ENCODE measurements at regions not wholly inside any gene's neighbourhood (a gene's known extent, or its start where the extent isn't known, plus 50 kb on each side); places are given as distances from the start of the nearest gene placed in this dataset.

GRCh38 chr3:21801631-21802030, 50.6 kb upstream of the ZNF385D start:
- DNase-seq, result no peak

DNA sequence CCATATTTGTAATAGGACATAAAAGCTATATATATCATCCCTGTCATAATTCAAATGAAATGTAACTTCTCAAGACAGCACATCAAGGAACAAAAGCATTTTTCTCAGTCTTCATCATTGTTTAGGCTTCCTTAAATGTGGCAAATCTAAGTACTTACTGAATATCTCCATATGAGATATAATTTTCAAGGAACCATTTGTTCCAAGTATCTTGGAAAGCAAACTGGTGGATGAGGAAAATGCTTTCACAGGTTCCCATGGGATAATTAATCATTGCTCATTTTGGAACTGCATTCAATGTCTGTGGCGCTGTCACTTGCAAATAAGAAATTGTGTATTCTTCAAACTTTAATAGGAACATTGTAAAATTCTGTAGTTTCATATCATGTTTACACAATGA, 52.6 kb upstream of the ZNF385D start:
- DNase-seq, result no peak

DNA sequence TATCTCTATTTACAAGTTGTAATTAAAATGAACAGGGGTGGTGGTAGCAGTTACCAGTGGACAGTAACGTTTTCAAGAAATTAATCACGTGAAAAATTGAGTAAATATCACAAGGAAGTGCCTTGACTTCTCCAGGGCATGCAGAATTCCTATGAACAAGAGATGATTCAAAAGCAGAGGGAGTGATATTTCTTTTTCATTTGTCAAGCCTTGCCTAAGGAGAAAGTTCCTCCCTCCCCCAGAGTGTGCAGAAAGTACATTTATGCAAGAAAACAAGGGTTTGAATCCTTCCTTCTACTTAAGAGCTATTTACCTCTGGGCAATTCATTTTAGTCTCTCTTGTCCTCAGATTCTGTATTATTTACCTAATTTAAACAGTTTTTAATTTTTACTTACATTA, 53.3 kb upstream of the ZNF385D start:
- DNase-seq, result no peak

DNA sequence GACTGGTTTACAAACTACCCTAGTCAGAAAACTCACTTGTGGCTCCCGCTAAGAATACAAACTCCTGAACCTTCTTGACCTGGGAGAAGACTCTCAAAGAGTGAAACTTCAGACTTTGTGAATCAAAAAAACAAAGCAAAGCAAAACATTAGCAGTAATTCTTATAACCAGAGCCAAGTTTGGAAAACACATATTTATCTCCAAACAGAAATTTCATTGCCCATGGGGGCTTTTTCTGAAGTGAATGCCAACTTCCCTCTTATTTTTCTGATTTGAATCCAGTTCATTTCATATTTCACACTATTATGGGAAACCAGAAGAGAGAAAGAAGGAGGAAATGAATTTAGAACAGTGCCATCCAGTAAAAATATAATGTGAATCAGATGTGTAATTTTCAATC, 55.7 kb upstream of the ZNF385D start:
- no peak for DNase-seq

GRCh38 chr3:21825684-21826083, 74.7 kb upstream of the ZNF385D start:
- no peak for DNase-seq

- DNase-seq, result no peak
Measured at GRCh38 chr3:21826416-21826815, 75.4 kb upstream of the ZNF385D start.

DNA sequence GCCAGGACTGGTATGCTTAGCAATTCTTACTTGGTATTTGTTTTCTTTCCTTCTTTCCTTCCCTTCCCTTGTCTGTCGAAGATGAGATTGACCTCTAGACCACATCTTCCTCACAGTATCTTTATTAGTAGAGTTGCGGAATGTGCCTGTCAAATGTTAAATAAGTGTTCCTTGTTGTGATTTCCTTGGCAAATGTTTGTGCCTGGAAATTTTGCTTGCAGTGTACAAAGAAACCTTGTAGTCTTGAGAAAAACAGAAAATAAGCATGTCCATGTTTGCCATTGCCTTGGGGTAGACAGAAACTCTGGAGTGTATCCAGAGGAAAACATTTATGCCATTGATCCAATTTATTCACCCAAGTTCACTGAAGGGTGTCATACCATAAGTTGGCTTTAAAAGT, 79.5 kb upstream of the ZNF385D start:
- DNase-seq, result no peak

DNA sequence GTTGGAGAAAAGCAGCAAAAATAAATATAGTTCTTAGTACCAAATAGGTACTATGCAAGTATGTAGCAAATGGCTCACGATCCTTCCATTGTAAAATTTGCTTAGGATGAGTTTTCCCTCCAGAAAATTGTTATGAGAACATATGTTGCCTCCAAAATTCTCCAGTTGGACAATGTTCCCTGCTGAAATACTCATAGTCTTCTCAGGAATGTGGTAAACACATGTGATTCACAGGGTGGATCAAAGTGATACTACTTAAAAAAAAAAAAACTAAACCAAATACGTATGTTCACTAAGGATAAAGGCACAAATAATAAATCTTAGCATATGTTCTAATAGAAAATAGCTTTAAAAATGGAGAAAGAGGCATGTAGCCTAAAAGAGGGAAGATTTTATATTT, 84.3 kb upstream of the ZNF385D start:
- no peak for DNase-seq

DNA sequence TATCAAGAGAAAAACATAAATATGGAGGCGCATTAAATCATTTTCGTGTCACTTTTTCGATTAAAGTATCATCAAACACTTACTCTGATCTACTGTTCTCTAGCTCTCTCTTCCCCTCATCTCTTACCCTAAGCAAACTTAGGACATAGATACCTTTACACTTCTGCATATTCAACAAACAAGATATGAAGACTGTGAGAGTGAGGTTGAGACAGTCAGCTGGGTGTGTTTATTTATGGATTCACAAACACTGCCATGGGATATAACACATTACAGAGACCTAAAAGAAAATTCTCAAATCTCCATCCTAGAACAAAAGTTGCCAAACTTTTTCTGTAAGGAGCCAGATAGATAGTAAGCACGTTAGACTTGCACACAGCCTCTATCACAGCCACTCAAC, 85.2 kb upstream of the ZNF385D start:
- no peak for DNase-seq

- no peak for DNase-seq
Measured at GRCh38 chr3:21839176-21839575, 88.2 kb upstream of the ZNF385D start.

GRCh38 chr3:21839592-21839991, 88.6 kb upstream of the ZNF385D start:
- no peak for DNase-seq

DNA sequence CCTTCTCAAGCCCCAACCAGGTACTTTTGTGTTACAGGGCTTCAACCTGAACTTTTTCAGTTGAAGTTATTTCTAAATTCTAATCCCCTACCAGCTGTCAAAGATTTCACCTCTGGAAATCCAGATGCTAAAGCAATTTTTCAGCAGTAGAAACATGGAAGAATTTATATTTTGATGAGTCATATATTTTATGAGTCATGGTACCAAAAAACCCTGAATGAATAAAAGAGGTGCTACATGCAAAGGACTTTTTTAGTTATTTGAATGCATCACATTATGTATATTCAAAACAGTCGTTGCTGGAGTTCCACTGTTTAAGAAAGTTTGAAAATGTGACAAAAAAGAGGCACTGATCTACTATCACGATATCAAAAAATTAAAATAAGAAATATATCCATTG, 96.0 kb upstream of the ZNF385D start:
- DNase-seq, result no peak

DNA sequence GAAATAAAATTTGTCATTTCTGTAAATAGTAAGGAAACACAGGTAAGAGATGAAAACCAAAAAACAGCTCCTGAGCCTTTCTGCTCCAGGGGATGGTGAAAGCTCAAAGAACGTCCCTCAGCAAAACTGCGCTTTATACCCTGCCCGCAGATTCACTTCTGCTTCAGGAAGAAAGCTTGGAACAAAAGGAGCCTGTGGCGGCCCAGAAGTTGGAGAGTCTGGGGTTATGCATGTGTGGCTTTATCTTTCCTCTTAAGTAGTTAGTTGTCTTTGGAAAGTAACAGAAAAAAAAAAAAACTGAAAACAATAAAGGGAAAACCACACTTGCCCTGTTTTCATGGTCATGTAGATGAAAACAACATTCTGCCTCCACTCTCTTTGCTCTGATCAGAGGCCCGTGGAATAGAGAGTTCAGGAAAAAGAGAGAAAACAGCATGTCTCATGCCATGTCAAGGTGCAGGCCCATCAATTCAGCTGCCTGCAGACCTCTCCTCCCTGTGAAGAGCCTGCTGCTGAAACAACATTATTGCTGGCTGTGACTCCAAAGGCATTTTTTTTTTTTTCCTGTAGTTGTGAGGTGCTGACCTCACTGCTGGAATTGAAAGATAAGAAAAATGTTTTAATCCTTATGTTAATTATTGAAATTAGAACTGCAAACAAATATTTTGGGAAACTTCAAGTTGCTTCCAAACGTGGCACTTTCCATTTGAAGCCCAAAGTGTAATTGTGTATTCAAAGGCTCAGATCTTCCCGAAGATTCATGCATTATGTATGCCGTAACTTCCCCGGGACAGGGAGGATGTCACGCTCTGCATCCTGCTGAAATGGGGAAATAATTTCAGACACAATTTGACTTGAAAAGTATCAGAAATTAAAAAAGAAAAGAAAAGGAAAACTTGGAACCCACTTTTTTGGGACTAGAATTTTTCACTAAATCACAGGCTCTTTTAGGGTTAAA, 108.4 kb upstream of the ZNF385D start:
- DNase-seq, result no peak

DNA sequence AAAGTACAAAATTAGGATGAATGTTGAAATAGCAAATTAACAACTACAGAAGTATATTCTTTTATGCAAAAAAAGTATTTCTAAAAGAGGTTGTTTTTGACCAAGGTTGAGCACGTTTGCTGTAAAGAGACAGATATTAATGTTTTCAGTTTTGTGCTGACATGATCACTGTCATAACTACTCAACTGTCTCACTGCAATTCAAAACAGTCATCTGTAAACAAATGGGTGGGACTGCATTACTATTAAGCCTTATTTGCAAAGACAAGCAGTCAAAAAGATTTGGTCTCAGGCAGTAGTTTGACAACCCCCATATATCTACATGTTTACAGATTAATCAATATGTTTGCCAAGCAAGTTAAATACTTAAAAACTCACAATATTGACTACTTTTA, 109.1 kb upstream of the ZNF385D start:
- DNase-seq, result no peak

DNA sequence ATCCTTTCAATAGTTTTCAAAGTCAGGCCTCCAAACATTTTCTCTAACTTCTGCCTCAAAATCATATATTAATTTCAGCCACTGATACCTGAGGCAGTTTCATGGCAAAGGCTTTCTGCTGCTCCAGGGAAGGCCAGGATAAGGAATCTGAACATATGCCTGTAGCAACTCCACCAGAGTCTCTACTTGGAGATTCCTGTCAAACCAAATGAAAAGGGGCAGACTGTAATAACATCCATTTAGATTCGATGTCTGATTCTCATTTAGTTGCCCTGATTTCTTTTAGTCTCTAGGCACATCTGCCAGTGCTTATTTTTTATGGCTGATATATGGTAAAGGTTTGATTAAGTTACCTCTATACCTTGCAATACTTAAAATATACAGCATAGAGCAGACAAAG, 109.6 kb upstream of the ZNF385D start:
- DNase-seq, result no peak

- DNase-seq, result no peak
Measured at GRCh38 chr3:21876782-21877181, 125.8 kb upstream of the ZNF385D start.

DNA sequence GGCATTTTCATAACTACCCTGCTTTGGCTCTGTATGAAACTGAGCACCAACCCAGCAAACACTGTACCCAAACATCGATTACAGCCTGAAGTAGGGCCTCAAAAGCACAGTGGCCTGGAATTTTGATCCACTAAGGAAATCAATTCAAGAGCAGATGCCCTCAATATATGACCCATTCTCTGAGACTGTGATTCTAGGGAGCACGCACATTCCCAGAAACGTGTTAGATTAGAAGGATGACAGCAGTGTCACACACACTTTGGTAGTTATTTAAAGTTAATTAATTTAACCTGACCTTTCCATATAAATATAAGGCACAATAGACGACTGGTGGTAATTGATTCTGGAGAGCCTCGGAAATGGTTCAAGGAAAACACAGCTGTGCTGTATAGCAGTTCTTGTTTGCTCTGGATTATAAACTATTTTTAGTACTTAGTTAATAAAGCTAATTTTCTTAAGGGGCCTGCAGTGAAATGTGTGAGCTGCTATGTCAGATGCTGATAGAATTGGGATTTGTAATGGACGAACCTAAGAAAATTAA, 126.3 kb upstream of the ZNF385D start:
- DNase-seq, result no peak

DNA sequence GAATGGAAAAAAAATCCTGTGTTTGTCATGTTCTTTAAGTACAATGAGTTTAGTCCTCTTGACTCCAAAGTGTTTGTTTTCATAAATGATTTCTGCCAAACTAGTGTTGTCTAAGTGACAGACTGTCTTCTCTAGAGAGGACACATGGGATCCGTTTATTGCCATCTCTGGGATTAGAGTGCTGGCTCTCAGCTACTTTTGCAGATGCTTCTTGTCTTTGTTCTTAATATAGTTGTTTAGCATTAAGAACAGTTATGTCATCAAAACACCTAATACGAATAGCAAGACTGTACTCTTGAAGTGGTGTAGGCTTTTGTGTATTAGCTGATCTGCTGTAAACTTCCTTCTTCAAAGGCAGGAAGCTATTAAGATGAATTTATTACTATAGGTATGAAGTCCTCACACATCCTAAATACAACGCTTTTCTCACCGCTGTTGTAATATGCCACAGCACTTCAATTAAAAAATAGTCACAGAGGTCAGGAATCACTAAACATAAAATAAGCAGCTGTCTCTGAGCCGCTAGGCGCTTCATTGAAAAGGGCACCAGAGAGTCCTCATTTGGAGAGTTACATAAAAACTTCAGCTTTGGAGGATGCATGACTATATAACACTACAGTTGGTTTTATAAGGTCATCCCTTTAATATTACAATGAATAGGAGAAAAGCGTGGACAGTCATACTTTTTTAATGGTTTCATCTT, 128.3 kb upstream of the ZNF385D start:
- DNase-seq, result no peak

DNA sequence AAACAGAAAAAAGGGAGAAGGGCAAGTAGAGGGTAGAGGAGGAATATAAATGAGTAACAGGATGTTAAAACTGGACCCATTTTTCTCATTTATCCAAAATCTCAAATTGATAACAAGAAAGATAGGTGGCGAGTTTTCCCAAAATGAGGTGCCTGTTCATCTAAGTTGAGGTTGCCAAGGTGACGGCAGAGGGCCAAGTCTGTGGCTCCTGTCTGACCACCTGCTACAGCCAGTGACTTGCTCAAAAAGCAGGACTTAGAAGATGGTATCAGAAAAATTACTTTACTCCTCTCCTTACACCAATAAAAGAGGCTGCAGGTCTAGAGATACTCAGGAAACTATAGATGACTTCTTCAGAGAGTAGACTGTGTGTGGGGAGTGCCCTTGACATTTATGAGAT, 137.6 kb upstream of the ZNF385D start:
- DNase-seq, result no peak

GRCh38 chr3:21889166-21889565, 138.2 kb upstream of the ZNF385D start:
- no peak for DNase-seq

- no peak for DNase-seq
Measured at GRCh38 chr3:21892104-21892503, 141.1 kb upstream of the ZNF385D start.

- no peak for DNase-seq
Measured at GRCh38 chr3:21893242-21893641, 142.2 kb upstream of the ZNF385D start.

DNA sequence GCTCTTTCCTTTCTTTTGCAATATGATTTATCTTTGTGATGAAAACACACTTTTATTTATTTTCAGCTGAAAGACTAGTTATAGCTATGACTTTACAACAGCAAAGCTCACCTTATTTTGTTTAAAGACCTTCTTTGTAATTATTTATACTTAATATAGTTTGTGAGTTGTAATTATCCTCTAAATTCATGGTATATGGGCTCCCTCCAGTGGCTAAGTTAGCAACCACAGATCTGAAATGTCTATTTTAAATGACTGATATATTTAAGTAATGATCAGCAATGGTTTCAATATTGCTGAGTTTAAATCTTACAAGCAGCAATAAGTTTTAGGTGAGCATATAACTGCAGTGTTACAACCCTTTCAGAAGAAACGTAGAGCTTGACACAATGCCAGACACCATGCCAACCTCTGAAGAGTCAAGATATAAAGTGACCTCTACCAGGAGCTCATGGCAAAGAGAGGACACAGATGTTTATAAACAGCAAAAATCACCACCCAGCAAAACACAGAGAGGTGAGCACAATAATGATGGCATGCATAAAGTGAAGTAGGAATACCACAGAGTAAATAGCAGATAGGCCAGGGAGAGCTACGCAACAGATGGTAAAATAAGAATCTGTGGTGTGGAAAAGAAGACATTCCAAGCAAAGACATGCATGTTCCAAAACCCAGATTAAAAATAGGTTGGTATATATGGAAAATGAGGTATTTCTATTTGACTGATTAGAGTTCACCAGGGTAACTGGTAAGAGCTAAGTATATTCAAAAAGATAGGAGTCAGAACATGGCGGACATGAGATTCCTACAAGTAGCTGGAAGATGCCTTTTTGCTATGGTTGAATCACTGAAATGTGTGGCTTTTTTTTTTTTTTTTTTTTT, 143.7 kb upstream of the ZNF385D start:
- DNase-seq, result no peak
